Midbrain (tissue), 1 donor: ENCODE measurements at regions not wholly inside any gene's neighbourhood (a gene's known extent, or its start where the extent isn't known, plus 50 kb on each side); places are given as distances from the start of the nearest gene placed in this dataset.

Experiments used
- DNase-seq: peaks from one replicate; lab custom pipeline; 2025; lab: John Stamatoyannopoulos, UW

DNA sequence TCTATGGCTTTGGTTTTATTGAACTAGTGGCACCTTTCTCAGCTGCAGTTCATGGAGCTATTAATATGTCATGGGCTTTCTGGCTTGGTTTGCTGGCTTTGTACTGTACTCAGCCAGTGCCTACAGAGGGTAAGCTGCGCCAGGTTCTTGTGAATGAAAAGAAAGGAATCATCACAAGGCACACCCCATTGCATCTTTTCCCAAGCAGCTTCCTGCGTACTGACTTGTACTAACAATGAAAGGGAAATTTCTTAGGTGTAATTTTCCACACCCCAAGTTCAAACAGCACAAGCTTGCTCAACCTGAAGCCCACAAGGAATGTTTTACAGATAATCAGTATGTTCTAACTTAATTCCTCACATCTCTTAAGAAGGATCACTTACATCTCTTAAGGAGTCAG, 78.0 kb upstream of the TNFSF18 start:
- no peak for DNase-seq

DNA sequence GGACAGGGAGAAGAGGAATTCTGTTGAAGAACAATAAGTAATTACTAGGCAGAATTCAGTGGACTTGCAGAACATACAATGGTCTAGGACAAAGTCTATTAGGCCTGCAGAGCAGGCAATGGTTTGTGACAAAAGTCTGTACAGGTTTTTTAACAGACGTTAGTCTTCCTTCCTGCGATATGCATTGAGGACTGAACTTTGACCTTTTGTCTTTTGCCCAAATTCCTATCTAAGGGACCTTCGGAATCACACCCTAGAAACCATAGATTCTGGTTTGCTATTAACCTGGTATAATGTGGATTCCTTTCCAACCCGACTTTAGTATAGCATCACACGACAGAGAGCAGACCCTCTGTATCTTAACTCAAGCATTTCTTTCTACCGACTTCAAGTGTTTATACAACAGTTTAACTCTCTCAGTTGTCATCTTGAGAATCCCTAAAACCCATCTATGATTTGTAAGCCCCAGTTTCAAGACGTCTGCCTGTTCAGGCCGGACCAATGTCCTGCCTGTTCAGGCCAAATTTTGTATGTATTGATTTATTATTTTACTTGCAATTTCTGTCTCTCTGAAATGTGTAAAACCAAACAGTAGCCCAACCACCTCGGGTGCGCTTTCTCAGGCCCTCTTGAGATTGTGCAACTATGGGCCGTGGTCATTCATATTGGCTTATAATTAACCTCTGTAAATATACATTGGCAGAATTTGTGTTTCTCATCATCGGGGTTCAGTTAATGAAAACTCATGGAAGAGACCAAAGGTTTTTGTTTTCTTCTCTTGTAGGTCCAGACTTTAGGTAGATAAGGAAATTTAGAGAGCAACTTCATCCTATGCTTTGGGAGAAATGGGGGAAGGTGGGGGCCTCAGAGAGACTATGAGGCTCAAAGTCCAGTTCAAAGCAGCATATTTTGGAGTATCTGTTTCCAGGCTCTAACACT, 76.9 kb upstream of the TNFSF18 start:
- DNase-seq: no peak

GRCh38 chr1:173126421-173126820, 75.7 kb upstream of the TNFSF18 start:
- DNase-seq: no peak

DNA sequence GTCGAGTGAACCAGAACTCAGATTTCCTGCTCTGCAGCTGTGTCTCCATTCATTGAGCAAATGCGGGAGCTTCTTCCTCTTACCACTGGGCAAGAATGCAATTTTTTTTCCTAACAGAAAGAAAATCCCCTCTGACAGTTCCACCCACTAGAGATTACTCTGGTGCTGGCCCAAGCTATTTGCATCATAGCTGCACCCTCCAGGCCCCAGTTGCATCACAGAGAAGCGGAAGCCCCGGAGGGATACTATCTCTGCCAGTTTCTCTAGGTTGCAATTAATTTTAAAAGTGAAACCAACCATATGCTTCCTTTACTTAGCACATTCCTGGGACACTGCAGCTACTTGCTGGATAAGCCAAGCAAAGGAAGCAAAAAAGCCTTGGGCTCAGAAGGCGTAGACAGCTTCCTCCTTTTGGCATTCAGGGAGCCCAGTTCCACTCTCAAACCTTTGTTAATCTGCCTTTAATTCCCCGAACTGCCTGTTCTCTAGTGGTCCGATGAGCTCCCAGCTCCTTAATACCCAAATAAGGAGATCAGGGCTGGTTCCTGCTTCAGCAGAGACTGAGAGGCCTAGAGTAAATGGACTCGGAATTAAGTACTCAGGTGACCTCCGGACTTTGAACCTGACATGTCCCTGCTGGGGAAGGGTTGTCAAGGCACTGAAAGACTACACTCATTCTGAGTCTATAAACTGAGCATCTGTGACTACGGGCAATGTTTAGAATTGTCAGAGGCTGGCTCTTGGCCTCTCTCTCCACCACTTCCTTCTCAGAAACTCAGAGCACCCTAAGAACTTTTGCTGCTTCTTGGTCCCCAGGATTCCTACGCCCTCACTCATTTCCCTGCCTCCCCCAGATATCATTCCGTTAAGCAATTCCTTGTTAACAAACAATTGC, 72.5 kb upstream of the TNFSF18 start:
- peak; percentile 26 for DNase-seq

- DNase-seq: no peak
Measured at GRCh38 chr1:173122344-173122935, 71.7 kb upstream of the TNFSF18 start.

DNA sequence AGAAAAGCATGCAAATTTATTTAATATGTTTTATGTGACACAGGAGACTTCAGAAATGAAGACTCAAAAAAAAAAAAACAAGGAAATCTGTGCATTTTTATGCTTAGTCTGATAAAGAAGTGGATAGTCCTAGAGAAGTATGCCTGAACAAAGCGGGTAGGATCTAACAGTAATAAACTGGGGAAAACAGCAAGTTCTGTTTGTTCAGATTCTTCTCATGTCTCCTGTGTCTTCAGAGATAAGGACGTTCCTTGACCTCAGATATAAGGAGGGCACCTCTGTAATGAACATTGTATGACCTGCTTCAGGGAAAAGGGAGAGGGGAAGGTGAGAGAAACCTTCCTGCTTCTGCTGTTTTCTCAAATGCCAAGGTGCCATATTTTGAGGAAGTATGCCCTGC, 67.7 kb upstream of the TNFSF18 start:
- no peak for DNase-seq

DNA sequence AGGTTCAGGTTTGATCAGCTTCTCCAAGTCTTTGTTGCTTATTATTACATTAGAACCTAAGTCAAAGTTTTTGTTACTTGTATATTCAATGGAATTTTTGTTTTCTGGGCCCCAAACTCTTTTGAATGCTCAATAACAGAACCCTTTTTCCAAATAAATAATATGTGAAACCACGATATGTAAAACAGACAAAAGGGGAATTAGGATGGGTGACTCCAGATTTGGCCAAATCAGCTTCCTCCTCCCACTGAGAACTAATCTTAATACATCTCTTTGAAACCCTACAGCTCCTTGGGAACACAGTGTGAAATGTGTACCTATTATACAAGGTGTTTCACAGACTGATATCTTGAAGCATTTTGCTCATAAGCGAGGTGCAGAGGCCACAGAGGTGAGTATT, 67.0 kb upstream of the TNFSF18 start:
- DNase-seq: no peak

- DNase-seq: no peak
Measured at GRCh38 chr1:173117108-173117633, 66.4 kb upstream of the TNFSF18 start.

DNA sequence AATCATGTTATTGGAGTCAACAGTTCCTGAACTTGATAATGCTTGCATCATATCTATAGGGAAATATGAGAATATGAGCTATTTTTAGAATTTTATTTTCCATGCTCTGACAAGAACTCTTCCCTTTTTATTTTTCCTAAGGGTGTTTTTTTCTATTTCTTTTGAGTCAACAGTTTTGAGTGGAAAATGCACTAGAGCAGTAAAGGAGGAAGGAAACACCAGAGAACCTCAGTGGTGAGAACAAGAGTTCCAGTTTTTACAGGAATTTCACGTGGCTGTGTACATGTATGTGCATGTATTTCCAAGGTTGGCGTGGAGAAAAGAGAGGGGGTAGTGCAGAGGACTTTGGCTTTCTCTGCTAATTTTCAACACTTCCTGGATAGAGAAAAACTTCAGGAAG, 63.6 kb upstream of the TNFSF18 start:
- no peak for DNase-seq

DNA sequence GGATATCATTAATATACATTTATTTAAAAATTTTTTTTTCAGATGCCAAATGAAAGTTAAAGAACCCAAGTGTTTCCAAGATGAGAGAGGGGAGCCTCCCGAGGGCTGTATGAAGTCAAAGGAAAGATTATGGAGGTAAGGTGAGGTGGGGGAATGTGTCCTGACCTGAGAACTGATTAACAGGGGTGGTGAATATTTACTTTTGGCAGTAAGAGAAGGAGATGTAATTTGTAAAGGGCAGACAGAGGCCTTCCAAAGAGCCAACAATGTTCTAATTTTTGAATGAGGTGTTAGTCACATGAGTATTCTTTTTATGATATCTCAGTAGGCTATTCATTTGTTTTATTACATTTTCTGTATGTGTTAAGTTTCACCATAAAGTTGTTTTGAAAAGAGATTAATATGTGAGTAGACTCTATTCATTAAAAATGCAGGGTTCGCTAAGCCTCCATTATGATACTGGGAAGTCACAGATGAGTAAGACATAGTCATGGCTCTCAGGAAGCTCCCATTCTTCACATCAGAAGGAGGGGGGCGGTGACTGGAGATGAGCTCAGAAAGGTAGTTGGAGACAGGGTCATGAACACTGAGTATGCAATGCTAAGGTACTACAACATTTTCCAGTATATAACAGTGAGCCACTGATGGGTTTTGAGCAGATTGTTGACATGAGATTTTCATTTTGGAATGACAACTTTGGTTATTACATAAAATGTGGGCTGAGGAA, 62.4 kb upstream of the TNFSF18 start:
- no peak for DNase-seq

DNA sequence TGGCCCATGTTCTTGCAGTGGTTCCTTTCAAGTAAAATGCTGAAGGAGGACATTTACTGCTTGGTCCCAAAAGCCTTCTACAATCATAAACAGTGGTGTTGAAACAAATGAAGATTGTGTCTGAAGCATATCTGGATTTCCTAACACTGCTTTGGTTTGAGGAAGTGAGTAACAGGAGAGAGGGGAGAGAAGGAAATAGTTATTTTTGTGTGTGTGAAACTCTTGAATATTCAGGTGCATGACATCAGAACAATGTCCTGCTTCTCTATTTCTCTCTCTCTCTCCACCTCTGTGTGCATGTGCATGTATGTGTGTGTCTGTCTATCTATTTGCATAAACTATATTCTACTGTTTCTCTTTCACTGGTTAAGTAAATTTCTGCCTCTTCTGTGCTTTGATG, 61.4 kb upstream of the TNFSF18 start:
- no peak for DNase-seq

DNA sequence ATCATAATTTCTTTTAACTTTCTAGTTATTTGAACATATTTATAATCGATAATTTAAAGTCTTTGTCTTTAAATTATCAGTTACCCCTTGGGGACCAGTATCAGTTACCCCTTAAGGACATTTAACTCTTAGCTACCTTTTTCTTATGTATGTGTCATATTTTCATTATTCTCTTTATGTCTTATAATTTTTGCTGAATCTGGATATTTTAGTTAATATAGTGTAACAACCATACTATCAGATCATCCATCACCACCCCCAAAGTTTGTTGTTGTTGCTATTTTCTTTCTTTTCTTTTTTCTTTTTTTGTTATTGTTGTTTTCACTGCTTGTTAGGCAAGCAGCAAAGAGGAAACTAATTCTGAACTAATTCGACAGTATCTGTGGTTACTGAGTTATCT, 57.0 kb upstream of the TNFSF18 start:
- DNase-seq: no peak

- DNase-seq: no peak
Measured at GRCh38 chr1:173103006-173103405, 52.3 kb upstream of the TNFSF18 start.

DNA sequence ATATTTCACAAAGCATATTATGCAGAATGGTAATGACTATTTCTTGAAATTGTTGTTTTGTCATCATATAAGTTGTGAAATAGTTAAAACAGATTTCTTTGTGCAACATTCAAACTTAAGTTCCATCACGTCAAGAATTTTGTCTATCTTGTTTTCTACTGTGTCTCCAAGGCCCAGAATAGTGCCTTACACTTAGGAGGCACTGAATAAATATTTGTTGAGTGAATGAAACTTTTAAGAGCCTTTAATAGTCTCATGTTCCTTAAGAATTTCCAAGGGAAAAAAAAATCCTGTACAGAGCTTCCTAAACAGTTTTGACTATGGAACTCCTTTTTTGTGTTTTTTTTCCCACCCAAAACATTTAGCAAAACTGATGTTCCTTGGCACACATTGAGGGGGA, 50.8 kb upstream of the TNFSF18 start:
- DNase-seq: no peak

GRCh38 chr1:173100476-173101107, 49.9 kb upstream of the TNFSF18 start:
- no peak for DNase-seq
